ENCODE measurements at regions not wholly inside any gene's neighbourhood (a gene's known extent, or its start where the extent isn't known, plus 50 kb on each side); places are given as distances from the start of the nearest gene placed in this dataset.
"Not testable (repeated sequence)": the region's sequence is repeated elsewhere in the genome, so short reads cannot be mapped to it uniquely, and the experiment has no call there.

- DNase-seq (ENCODE audit: low read depth): no peak
Measured at GRCh38 chr5:18354828-18355227, 720.6 kb downstream of the TAF11L14 start.

- DNase-seq (ENCODE audit: low read depth): no peak
Measured at GRCh38 chr5:18357486-18357885, 723.2 kb downstream of the TAF11L14 start.

GRCh38 chr5:18366234-18366633 is 732.0 kb downstream of the TAF11L14 start:
- DNase-seq (ENCODE audit: low read depth): no peak

GRCh38 chr5:18370531-18370930 is 736.3 kb downstream of the TAF11L14 start:
- no peak for DNase-seq (ENCODE audit: low read depth)

- no peak for DNase-seq (ENCODE audit: low read depth)
Measured at GRCh38 chr5:18375641-18376040, 741.4 kb downstream of the TAF11L14 start.

- DNase-seq (ENCODE audit: low read depth): no peak
Measured at GRCh38 chr5:18378066-18378465, 743.8 kb downstream of the TAF11L14 start.

GRCh38 chr5:18379189-18379588 is 744.9 kb downstream of the TAF11L14 start:
- DNase-seq (ENCODE audit: low read depth): no peak

GRCh38 chr5:18380729-18381362 is 746.6 kb downstream of the TAF11L14 start:
- DNase-seq (ENCODE audit: low read depth): no peak

GRCh38 chr5:18393565-18394442 is 759.5 kb downstream of the TAF11L14 start:
- peak; percentile 7 for DNase-seq (ENCODE audit: low read depth)

- DNase-seq (ENCODE audit: low read depth): no peak
Measured at GRCh38 chr5:18394443-18394804, 760.2 kb downstream of the TAF11L14 start.

- no peak for DNase-seq (ENCODE audit: low read depth)
Measured at GRCh38 chr5:18395126-18396110, 761.2 kb downstream of the TAF11L14 start.

- no peak for DNase-seq (ENCODE audit: low read depth)
Measured at GRCh38 chr5:18397371-18397770, 763.1 kb downstream of the TAF11L14 start.

GRCh38 chr5:18397891-18398290 is 763.6 kb downstream of the TAF11L14 start:
- DNase-seq (ENCODE audit: low read depth): no peak

- not testable (repeated sequence) for DNase-seq (ENCODE audit: low read depth)
Measured at GRCh38 chr5:18399461-18400327, 765.4 kb downstream of the TAF11L14 start.

- no peak for DNase-seq (ENCODE audit: low read depth)
Measured at GRCh38 chr5:18403141-18403540, 768.9 kb downstream of the TAF11L14 start.

GRCh38 chr5:18403941-18404438 is 769.7 kb downstream of the TAF11L14 start:
- no peak for DNase-seq (ENCODE audit: low read depth)

GRCh38 chr5:18420711-18421110 is 786.5 kb downstream of the TAF11L14 start:
- DNase-seq (ENCODE audit: low read depth): no peak

- no peak for DNase-seq (ENCODE audit: low read depth)
Measured at GRCh38 chr5:18433336-18433735, 799.1 kb downstream of the TAF11L14 start.

- DNase-seq (ENCODE audit: low read depth): no peak
Measured at GRCh38 chr5:18438126-18438525, 803.9 kb downstream of the TAF11L14 start.

- DNase-seq (ENCODE audit: low read depth): no peak
Measured at GRCh38 chr5:18455521-18455920, 821.3 kb downstream of the TAF11L14 start.

- DNase-seq (ENCODE audit: low read depth): no peak
Measured at GRCh38 chr5:18457255-18457654, 823.0 kb downstream of the TAF11L14 start.

Data from stimulated activated CD8-positive, alpha-beta memory T cell treated with anti-CD3 and anti-CD28 coated beads, Interleukin-12 subunit alpha, Interleukin-12 subunit beta, amount 100 ng/mL, for 1 hour (primary cell).